GM15510 (cell line): ENCODE measurements at regions not wholly inside any gene's neighbourhood (a gene's known extent, or its start where the extent isn't known, plus 50 kb on each side); places are given as distances from the start of the nearest gene placed in this dataset.

ENCODE experiments used
- POLR2A ChIP-seq: IDR thresholded peaks from 3 replicates; pipeline ENCODE4 v1.6.1; 2011; ENCODE audit warnings: borderline replicate concordance; ENCODE audit not compliant: insufficient read length; ENCODE audit errors: extremely low read depth

- no peak for TF ChIP-seq POLR2A
These were observed 81.5 kb upstream of the CD99 start for GRCh38 chrX:2609431-2610238.

DNA sequence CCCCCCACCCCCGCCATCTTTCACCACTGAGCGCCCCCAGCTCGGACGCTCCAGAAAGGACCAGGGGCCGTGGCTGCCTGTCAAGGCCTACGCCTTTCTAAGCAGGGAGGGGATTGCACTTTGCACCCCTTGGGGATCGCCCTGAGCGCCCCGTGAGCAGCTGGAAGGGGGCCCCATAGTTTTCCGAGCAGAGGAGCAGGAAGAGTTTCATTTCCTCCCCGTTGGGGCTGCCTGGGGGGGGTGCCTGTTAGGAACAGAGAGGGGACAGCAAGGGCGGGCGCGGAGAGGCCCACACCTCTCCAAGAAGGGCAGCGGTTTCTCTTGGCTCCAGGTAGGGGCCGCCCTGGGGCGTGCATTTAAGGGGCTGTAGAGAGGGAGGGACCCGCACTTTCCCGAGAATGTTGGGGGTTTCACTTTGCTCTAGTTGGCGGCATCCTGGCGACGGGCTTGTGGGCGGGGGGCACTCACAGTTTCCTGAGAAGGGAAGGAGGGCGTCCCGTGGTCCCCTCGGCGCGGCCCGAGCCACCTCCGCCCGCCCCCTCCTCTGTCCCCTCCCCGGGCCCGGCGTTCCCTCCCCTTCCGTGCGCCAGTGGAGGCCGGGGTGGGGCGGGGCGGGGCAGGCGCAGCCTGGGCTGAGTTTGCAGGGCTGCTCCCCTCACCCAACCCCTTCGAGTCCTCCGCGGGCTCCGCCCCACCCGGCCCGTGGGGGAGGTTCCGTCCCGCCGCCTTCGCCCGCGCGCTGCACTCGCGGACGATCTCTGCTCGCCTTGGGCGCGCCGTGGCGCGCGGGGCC is 82.3 kb upstream of the CD99 start:
- TF ChIP-seq POLR2A = peak; percentile 82

- TF ChIP-seq POLR2A = no peak
These were observed 84.0 kb upstream of the CD99 start for GRCh38 chrX:2607113-2607512.

DNA sequence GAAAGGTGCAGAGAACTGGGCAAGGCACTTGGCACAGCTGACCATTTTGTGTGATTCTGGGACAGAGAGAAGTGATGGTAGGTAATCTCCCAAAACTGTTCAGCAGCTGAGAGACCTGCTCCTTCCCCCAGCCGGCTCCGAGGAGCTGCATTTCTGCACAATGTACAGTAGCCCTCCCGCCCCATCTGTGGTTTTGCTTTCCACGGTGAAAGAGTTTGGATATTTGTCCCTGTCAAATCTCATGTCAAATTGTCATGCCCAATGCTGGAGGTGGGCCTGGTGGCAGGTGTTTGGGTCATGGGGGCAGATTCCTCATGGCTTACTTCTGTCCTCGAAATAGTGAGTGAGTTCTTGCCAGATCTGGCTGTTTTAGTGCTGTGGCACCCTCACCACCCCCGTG is 90.5 kb upstream of the CD99 start:
- no peak for TF ChIP-seq POLR2A

GRCh38 chrX:2596555-2597255 is 94.4 kb upstream of the CD99 start:
- no peak for TF ChIP-seq POLR2A

- no peak for TF ChIP-seq POLR2A
These were observed 95.0 kb upstream of the CD99 start for GRCh38 chrX:2596045-2596444.

GRCh38 chrX:2595258-2595657 is 94.5 kb upstream of the DHRSX start:
- TF ChIP-seq POLR2A = no peak

GRCh38 chrX:2594491-2594890 is 93.7 kb upstream of the DHRSX start:
- TF ChIP-seq POLR2A = no peak

DNA sequence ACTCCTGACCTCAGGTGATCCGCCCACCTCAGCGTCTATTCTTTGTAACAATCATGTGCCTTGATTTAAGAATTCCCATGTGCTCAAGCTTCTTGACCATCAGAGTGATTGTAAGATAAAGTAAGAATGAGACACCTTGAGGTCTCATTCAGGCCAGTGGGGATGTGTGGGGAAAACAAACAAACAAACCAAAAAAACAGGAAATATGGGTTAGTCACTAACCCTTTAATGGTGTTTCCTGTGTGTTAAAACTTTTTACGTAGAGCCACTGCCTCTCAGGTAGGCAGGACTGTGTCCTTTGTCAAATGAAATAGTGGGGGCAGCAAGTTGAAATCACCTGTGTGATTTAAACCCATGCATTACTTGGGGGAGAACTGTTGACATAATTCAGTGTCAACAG is 91.5 kb upstream of the DHRSX start:
- TF ChIP-seq POLR2A = no peak

DNA sequence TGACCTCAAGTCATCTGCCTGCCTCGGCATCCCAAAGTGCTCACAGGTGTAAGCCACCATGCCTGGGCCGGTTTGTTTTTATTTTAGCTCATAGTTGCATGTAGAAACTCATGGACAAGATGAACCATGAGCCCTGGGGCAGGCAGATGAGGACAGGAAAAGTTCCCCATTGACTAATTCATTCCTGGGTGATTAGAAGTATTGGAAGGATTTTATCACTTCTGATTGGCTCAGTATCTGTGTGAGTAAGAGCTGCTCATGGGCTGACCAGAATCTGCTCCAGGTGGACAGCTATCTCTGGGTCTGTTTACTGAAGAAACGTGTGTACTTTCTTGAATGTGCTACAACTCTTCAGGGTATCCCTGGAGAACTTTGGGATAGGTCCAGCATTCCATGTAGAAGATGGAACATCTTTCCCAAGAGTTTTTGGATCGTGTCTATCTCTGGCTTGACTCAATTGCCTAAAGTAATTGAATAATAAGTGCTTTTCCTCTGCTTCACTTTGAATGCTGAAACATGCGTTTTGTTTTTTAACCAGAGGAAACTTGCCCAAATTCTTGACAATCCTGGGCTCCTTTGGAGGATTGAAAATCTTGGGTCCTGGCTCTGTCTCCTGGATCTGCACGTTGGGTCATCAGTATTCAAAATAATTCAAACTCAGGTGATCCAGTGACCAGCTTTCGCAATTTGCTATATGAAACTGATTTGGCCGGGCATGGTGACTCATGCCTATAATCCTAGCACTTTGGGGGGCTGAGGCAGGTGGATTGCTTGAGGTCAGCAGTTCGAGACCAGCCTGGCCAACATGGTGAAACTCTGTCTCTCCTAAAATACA is 88.6 kb upstream of the DHRSX start:
- no peak for TF ChIP-seq POLR2A

- no peak for TF ChIP-seq POLR2A
These were observed 87.3 kb upstream of the DHRSX start for GRCh38 chrX:2588049-2588448.

DNA sequence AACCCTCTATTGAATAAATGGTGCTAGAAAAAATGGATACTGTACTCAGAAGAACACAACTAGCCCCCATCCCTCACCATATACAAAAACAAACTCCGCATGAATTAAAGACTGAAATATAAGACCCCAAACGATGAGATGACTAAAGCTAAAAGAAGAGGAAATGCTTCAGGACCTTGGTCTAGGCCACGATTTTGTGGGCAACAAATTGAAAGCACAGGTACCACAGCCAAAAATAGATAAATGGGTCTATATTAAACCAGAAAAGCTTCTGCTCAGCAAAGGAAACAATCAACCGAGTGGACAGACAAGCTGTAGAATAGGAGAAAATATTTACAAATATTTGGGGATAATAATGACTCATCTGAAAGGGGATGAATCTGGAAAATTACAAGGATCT is 86.4 kb upstream of the DHRSX start:
- no peak for TF ChIP-seq POLR2A

GRCh38 chrX:2585158-2585470 is 84.3 kb upstream of the DHRSX start:
- TF ChIP-seq POLR2A = no peak

DNA sequence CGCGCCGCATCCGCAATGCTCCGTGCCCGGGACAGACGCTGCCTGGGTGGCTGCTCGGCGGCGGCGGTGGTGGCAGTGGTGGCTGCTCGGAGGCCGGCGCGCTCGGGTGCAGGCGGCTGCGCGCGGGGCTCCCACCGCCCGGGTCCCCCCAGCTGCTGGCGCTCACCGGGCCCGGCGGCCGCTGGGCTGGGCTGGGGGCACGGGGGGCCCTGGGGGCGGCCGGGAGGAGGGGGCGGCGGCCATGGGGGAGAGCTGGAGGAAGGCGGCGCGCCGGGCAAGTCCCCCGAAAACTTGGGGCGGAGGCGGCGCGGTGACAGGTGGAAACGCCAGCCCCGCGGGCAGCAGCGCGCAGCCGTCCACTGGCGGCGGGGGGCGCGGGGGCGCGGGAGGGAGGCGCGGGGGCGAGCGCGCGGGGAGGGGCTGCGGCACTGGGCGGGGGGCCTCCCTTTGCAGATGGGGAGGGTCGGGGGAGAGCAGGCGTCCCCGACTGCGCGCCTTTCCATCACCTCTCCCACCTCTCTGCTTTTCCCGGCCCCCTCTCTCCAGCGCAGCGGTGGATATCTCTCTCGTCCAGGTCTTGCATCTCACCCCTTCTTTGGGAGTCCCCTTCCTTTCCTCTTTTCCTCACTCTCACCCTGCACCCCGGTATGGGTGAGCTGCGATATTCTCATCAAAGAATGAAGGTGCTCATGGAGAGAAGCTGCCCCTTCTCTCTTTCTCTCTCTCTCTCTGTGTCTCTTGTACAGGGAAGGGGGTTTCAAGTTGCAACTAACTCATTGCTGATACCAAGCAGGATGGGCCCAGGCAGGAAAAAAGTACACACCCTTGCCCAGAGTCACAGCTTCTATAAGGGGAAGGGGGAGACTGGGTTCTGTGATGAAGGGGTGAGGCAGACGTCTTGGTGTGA is 83.7 kb upstream of the DHRSX start:
- no peak for TF ChIP-seq POLR2A
